ENCODE measurements at regions not wholly inside any gene's neighbourhood (a gene's known extent, or its start where the extent isn't known, plus 50 kb on each side); places are given as distances from the start of the nearest gene placed in this dataset.

GRCh38 chr2:134098321-134098720 is 155.6 kb upstream of the MGAT5 start:
- Histone ChIP-seq H3K27me3 (replicated peaks; ENCODE audit: control insufficient read depth, insufficient read depth, low read length) (no peaks in the 10 kb centered on the region), H3K4me3 (ENCODE audit: low read length) (no peak overlapping the region), H3K36me3 (ENCODE audit: control insufficient read depth, insufficient read depth, low read length, severe bottlenecking) (no peaks in the 10 kb centered on the region), H3K9ac (ENCODE audit: low read length) (peak overlapping the region; percentile 37), H3K9me3 (ENCODE audit: control insufficient read depth, low read length) (peaks cover 7% of the 10 kb centered on the region), H3K4me1 (ENCODE audit: control insufficient read depth, insufficient read depth, low read length) (peaks cover 28% of the 10 kb centered on the region)
- DNase-seq (ENCODE audit: low read depth), result no peak

DNA sequence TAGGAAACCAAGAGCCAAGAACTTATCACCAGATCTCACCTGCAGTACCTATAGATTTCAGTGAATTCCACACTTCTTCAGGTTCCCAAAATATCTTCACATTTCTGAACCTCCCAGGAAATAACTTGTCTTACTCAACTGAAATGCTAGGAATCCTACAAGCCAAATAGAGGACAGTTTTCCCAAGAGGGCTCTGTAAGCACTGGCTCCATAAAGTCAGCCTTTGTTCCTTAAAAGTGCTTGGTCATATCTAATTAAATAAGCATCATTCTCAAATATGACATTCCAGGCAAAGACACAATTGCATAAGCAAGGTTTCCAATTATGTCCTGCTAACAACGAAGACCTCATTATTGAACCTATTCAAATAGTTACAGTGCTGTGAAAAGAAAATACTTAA is 154.6 kb upstream of the MGAT5 start:
- Histone ChIP-seq H3K9ac (ENCODE audit: low read length) (no peak overlapping the region), H3K9me3 (ENCODE audit: control insufficient read depth, low read length) (peaks cover 7% of the 10 kb centered on the region), H3K4me3 (ENCODE audit: low read length) (peak overlapping the region; percentile 44), H3K27me3 (replicated peaks; ENCODE audit: control insufficient read depth, insufficient read depth, low read length) (no peaks in the 10 kb centered on the region), H3K4me1 (ENCODE audit: control insufficient read depth, insufficient read depth, low read length) (peaks cover 33% of the 10 kb centered on the region), H3K36me3 (ENCODE audit: control insufficient read depth, insufficient read depth, low read length, severe bottlenecking) (no peaks in the 10 kb centered on the region)
- DNase-seq (ENCODE audit: low read depth), result no peak

- Histone ChIP-seq H3K4me1 (ENCODE audit: control insufficient read depth, insufficient read depth, low read length) (peaks cover 31% of the 10 kb centered on the region), H3K9me3 (ENCODE audit: control insufficient read depth, low read length) (no peaks in the 10 kb centered on the region), H3K27me3 (replicated peaks; ENCODE audit: control insufficient read depth, insufficient read depth, low read length) (no peaks in the 10 kb centered on the region), H3K4me3 (ENCODE audit: low read length) (no peak overlapping the region), H3K36me3 (ENCODE audit: control insufficient read depth, insufficient read depth, low read length, severe bottlenecking) (no peaks in the 10 kb centered on the region), H3K9ac (ENCODE audit: low read length) (no peak overlapping the region)
- DNase-seq (ENCODE audit: low read depth), result no peak
Observed at GRCh38 chr2:134103196-134103595, 150.7 kb upstream of the MGAT5 start.

DNA sequence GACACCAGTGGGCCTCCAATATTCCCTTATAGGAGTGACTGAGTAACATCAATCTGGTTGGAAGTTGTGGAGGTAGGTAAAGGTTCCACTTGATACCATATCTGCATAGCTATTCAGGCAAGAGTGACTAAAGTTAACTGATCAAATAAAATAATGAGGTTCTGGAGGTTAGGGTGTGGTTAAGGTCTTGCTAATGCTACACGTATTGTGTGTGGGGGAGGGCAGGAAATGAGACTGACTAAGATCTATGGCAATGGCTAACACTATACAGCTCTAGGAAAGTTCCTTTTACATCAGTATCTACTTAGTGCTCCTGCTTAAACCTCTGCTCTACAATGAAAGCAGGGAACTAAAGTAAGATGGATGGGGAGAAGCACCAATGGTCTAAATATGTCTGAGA is 149.1 kb upstream of the MGAT5 start:
- no peak for DNase-seq (ENCODE audit: low read depth)
- Histone ChIP-seq H3K9ac (ENCODE audit: low read length) (no peak overlapping the region), H3K27me3 (replicated peaks; ENCODE audit: control insufficient read depth, insufficient read depth, low read length) (no peaks in the 10 kb centered on the region), H3K36me3 (ENCODE audit: control insufficient read depth, insufficient read depth, low read length, severe bottlenecking) (no peaks in the 10 kb centered on the region), H3K9me3 (ENCODE audit: control insufficient read depth, low read length) (no peaks in the 10 kb centered on the region), H3K4me1 (ENCODE audit: control insufficient read depth, insufficient read depth, low read length) (peaks cover 17% of the 10 kb centered on the region), H3K4me3 (ENCODE audit: low read length) (no peak overlapping the region)

GRCh38 chr2:134107402-134107801 is 146.5 kb upstream of the MGAT5 start:
- no peak overlapping the region for H3K9ac ChIP-seq (ENCODE audit: low read length)
- DNase-seq (ENCODE audit: low read depth), result no peak
- no peaks in the 10 kb centered on the region for H3K27me3 ChIP-seq (replicated peaks; ENCODE audit: control insufficient read depth, insufficient read depth, low read length)
- H3K4me3 ChIP-seq (ENCODE audit: low read length), result no peak overlapping the region
- no peaks in the 10 kb centered on the region for H3K36me3 ChIP-seq (ENCODE audit: control insufficient read depth, insufficient read depth, low read length, severe bottlenecking)
- H3K4me1 ChIP-seq (ENCODE audit: control insufficient read depth, insufficient read depth, low read length), result peaks cover 17% of the 10 kb centered on the region
- peaks cover 10% of the 10 kb centered on the region for H3K9me3 ChIP-seq (ENCODE audit: control insufficient read depth, low read length)

DNA sequence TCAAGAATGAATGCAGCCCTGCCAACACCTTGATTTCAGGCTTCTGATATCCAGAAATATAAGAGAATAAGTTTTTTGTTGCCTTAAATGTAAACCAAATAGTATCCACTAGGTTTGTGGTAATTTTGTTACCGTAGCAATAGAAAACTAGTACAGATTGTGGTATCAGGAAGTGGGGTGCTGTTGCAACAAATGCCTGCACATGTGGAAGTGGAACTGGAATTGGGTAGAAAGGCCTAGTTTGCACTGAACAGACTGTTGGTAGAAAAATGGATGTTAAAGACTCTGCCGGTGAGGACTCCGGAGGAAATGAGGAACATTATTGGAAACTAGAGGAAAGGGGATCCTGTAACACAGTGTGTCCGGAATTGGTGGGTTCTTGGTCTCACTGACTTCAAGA is 145.8 kb upstream of the MGAT5 start:
- DNase-seq (ENCODE audit: low read depth), result no peak
- no peaks in the 10 kb centered on the region for H3K36me3 ChIP-seq (ENCODE audit: control insufficient read depth, insufficient read depth, low read length, severe bottlenecking)

GRCh38 chr2:134109246-134109645 is 144.6 kb upstream of the MGAT5 start:
- Histone ChIP-seq H3K27me3 (replicated peaks; ENCODE audit: control insufficient read depth, insufficient read depth, low read length) (peaks cover 5% of the 10 kb centered on the region), H3K9ac (ENCODE audit: low read length) (no peak overlapping the region), H3K36me3 (ENCODE audit: control insufficient read depth, insufficient read depth, low read length, severe bottlenecking) (no peaks in the 10 kb centered on the region), H3K9me3 (ENCODE audit: control insufficient read depth, low read length) (peaks cover 10% of the 10 kb centered on the region), H3K4me3 (ENCODE audit: low read length) (no peak overlapping the region), H3K4me1 (ENCODE audit: control insufficient read depth, insufficient read depth, low read length) (peaks cover 7% of the 10 kb centered on the region)
- no peak for DNase-seq (ENCODE audit: low read depth)

More for the DNA sequence above, 145.8 kb upstream of the MGAT5 start:
- Histone ChIP-seq H3K4me3 (ENCODE audit: low read length) (no peak overlapping the region), H3K27me3 (replicated peaks; ENCODE audit: control insufficient read depth, insufficient read depth, low read length) (no peaks in the 10 kb centered on the region), H3K9me3 (ENCODE audit: control insufficient read depth, low read length) (peaks cover 10% of the 10 kb centered on the region), H3K4me1 (ENCODE audit: control insufficient read depth, insufficient read depth, low read length) (peaks cover 14% of the 10 kb centered on the region), H3K9ac (ENCODE audit: low read length) (no peak overlapping the region)

GRCh38 chr2:134109725-134110124 is 144.1 kb upstream of the MGAT5 start:
- no peak for DNase-seq (ENCODE audit: low read depth)
- peaks cover 10% of the 10 kb centered on the region for H3K9me3 ChIP-seq (ENCODE audit: control insufficient read depth, low read length)
- H3K27me3 ChIP-seq (replicated peaks; ENCODE audit: control insufficient read depth, insufficient read depth, low read length), result peaks cover 5% of the 10 kb centered on the region
- no peak overlapping the region for H3K9ac ChIP-seq (ENCODE audit: low read length)
- peaks cover 7% of the 10 kb centered on the region for H3K4me1 ChIP-seq (ENCODE audit: control insufficient read depth, insufficient read depth, low read length)
- H3K4me3 ChIP-seq (ENCODE audit: low read length), result no peak overlapping the region
- H3K36me3 ChIP-seq (ENCODE audit: control insufficient read depth, insufficient read depth, low read length, severe bottlenecking), result no peaks in the 10 kb centered on the region

DNA sequence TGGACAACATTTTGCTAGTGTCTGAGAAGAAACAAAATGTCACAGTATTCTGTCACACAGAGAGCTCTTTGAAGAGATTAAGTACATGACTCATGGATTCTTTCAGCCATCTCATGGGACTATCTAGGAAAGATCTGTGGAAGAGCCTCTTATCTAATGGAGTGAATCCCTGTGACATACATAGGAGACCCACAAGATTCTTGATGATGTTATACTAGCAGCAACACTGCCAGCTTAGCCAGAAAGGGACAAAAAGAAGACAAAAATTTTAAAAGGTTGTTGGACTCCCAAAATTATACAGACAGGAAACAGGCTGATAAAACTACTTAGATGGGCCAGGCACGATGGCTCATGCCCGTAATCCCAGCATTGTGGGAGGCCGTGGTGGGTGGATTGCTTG is 143.3 kb upstream of the MGAT5 start:
- H3K36me3 ChIP-seq (ENCODE audit: control insufficient read depth, insufficient read depth, low read length, severe bottlenecking), result no peaks in the 10 kb centered on the region
- peaks cover 5% of the 10 kb centered on the region for H3K27me3 ChIP-seq (replicated peaks; ENCODE audit: control insufficient read depth, insufficient read depth, low read length)
- DNase-seq (ENCODE audit: low read depth), result no peak
- peaks cover 10% of the 10 kb centered on the region for H3K9me3 ChIP-seq (ENCODE audit: control insufficient read depth, low read length)
- peaks cover 7% of the 10 kb centered on the region for H3K4me1 ChIP-seq (ENCODE audit: control insufficient read depth, insufficient read depth, low read length)
- no peak overlapping the region for H3K4me3 ChIP-seq (ENCODE audit: low read length)
- H3K9ac ChIP-seq (ENCODE audit: low read length), result no peak overlapping the region

- no peak overlapping the region for H3K4me3 ChIP-seq (ENCODE audit: low read length)
- peaks cover 18% of the 10 kb centered on the region for H3K4me1 ChIP-seq (ENCODE audit: control insufficient read depth, insufficient read depth, low read length)
- peaks cover 5% of the 10 kb centered on the region for H3K27me3 ChIP-seq (replicated peaks; ENCODE audit: control insufficient read depth, insufficient read depth, low read length)
- no peaks in the 10 kb centered on the region for H3K36me3 ChIP-seq (ENCODE audit: control insufficient read depth, insufficient read depth, low read length, severe bottlenecking)
- no peaks in the 10 kb centered on the region for H3K9me3 ChIP-seq (ENCODE audit: control insufficient read depth, low read length)
- DNase-seq (ENCODE audit: low read depth), result peak; percentile 70
- H3K9ac ChIP-seq (ENCODE audit: low read length), result no peak overlapping the region
Observed at GRCh38 chr2:134117676-134118075, 136.2 kb upstream of the MGAT5 start.

- no peaks in the 10 kb centered on the region for H3K36me3 ChIP-seq (ENCODE audit: control insufficient read depth, insufficient read depth, low read length, severe bottlenecking)
Observed at GRCh38 chr2:134118279-134119116, 135.4 kb upstream of the MGAT5 start.

More at GRCh38 chr2:134118279-134119116, 135.4 kb upstream of the MGAT5 start:
- H3K9me3 ChIP-seq (ENCODE audit: control insufficient read depth, low read length), result no peaks in the 10 kb centered on the region
- peak overlapping the region; percentile 27 for H3K9ac ChIP-seq (ENCODE audit: low read length)
- peak overlapping the region; percentile 10 for H3K4me3 ChIP-seq (ENCODE audit: low read length)
- peak; percentile 98 for DNase-seq (ENCODE audit: low read depth)
- peaks cover 18% of the 10 kb centered on the region for H3K4me1 ChIP-seq (ENCODE audit: control insufficient read depth, insufficient read depth, low read length)
- H3K27me3 ChIP-seq (replicated peaks; ENCODE audit: control insufficient read depth, insufficient read depth, low read length), result peaks cover 5% of the 10 kb centered on the region

All from adipocyte (in vitro differentiated cells).